Activated naive CD4-positive, alpha-beta T cell treated with anti-CD3 and anti-CD28 coated beads for 36 hours (primary cell): ENCODE measurements at regions not wholly inside any gene's neighbourhood (a gene's known extent, or its start where the extent isn't known, plus 50 kb on each side); places are given as distances from the start of the nearest gene placed in this dataset.
A peak's percentile ranks its signal among the peaks of the same experiment; 100 is the strongest.

Experiments
- CTCF ChIA-PET: fragments of 350-600 bp; sonication (Branson Sonifier 250); formaldehyde crosslinking; loops from one replicate; lab custom pipeline; 2021; ENCODE audit warnings: antibody characterized with exemption; lab: Charles Lee
- DNase-seq: peaks from one replicate; pipeline ENCODE4 v3.0.0-alpha.2; 2020
- H3K27ac Mint-ChIP-seq: one replicate; pipeline ENCODE4 v1.8.0; 2021; ENCODE audit warnings: mild to moderate bottlenecking, mixed read lengths
- H3K27me3 Mint-ChIP-seq: one replicate; pipeline ENCODE4 v1.8.0; 2021; ENCODE audit warnings: low read depth, mixed read lengths
- H3K36me3 Mint-ChIP-seq: one replicate; pipeline ENCODE4 v1.8.0; 2021; ENCODE audit warnings: low read depth, mixed read lengths
- H3K4me1 Mint-ChIP-seq: one replicate; pipeline ENCODE4 v1.8.0; 2021; ENCODE audit warnings: low read depth, mixed read lengths
- H3K4me3 Mint-ChIP-seq: one replicate; pipeline ENCODE4 v1.8.0; 2021; ENCODE audit warnings: mild to moderate bottlenecking, moderate library complexity, mixed read lengths
- H3K9me3 Mint-ChIP-seq: one replicate; pipeline ENCODE4 v1.8.0; 2021; ENCODE audit warnings: mixed read lengths
- intact Hi-C: fragments of 100-400 bp; cut with micrococcal nuclease; formaldehyde crosslinking; loops from one replicate; pipeline ENCODE4 v1.15.1; 2023

DNA sequence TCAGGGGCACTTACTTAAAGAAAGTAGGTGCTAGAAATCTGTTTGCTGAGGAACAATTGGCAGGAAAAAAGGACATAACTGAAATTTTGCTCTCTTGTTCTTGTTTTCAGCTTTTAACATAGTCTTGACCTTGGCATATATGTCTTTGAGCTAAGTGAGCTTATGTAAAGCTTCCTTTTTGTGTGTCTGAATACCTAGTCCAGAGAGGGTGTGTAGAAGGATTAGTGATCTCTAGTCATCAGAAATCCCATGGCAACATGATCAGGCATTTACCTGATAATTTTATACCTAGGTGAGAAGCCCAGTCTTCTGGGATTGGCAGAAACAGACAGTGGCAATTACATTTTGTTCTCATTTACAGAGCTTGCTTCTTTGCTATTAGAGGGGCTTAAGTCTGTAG lies 166.1 kb downstream of the SNAPC1 start:
- CTCF ChIA-PET = interaction anchor here (1.1 to 4.7 kb wide), 2 partner anchors 38 to 198 kb away, joined by 3 to 70 read pairs; no protein-coding TSS in a partner anchor
- Mint-ChIP-seq H3K27ac (no peak overlapping the region), H3K9me3 (no peaks in the 10 kb centered on the region), H3K4me1 (no peaks in the 10 kb centered on the region), H3K27me3 (peaks cover 24% of the 10 kb centered on the region), H3K36me3 (no peaks in the 10 kb centered on the region), H3K4me3 (no peak overlapping the region)
- intact Hi-C loops = no loop called here
- DNase-seq = no peak

GRCh38 chr14:61928701-61929100 lies 166.5 kb downstream of the SNAPC1 start:
- Mint-ChIP-seq H3K9me3 (no peaks in the 10 kb centered on the region), H3K27ac (no peak overlapping the region), H3K36me3 (no peaks in the 10 kb centered on the region), H3K27me3 (peaks cover 24% of the 10 kb centered on the region), H3K4me3 (no peak overlapping the region), H3K4me1 (no peaks in the 10 kb centered on the region)
- CTCF ChIA-PET = interaction anchor here (4.7 kb wide), 1 partner anchor 197 kb away, joined by 70 read pairs; no protein-coding TSS in a partner anchor
- intact Hi-C loops = no loop called here
- no peak for DNase-seq

DNA sequence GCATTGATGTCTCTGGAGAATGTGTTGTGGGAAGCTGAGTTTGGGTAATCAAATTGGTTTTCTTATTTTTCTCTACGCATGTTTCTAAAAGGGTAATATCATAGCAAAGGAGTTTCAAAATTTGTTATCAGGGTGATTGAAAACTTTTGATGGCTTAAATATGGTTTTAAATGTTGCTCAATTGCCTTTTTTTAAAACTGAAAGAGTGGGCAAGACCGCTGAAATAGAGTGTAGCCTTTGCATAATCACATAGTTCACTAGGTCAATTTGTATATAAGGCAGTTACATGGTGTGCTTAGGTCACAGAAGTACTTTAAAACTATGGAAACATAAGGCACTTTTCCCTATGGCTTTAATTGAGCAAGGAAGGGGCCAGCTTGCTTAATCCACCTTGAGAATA lies 167.4 kb downstream of the SNAPC1 start:
- peaks cover 24% of the 10 kb centered on the region for H3K27me3 Mint-ChIP-seq
- no peak for DNase-seq
- no peak overlapping the region for H3K4me3 Mint-ChIP-seq
- peaks cover 4% of the 10 kb centered on the region for H3K4me1 Mint-ChIP-seq
- H3K9me3 Mint-ChIP-seq = no peaks in the 10 kb centered on the region
- intact Hi-C loops = loop anchor here (10.0 kb wide), 1 partner anchor 1545 kb away; no protein-coding TSS in a partner anchor
- H3K27ac Mint-ChIP-seq = no peak overlapping the region
- H3K36me3 Mint-ChIP-seq = no peaks in the 10 kb centered on the region
- CTCF ChIA-PET = no interaction called here

DNA sequence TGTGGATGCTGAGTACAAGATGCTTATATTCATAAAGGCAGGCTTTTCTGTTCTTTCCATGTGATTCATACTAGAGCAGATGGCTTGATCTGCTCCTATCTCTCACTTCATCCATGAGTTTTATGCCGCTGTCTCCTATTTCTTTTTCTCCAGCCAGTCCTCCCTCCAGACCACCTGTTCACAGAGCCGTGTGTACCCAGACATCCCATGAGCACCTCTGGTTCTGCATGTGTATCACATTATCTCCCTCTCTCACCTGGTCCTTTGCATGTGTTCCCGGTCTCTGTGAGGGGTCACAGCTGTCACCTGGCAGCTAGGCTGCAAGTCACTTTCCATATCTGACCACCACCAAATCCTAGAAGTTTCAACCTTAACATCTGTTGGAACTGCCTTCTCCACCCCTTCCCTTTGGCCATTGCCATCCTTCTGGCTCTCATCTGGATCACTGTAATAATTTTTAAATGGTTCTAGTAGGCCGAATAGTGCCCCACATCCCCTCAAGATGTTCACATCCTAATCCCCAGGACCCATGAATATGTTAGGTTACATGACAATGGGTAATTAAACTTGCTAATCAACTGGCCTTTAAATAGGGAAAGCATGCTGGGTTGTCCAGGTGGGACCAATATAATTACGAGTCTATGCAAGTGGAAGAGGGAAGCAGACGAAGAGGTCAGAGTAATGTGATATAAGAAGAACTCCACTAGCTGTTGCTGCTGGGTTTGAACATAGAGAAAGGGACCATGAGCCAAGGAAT lies 168.1 kb downstream of the SNAPC1 start:
- no peaks in the 10 kb centered on the region for H3K9me3 Mint-ChIP-seq
- CTCF ChIA-PET = no interaction called here
- DNase-seq = no peak
- no peak overlapping the region for H3K4me3 Mint-ChIP-seq
- H3K27ac Mint-ChIP-seq = no peak overlapping the region
- peaks cover 26% of the 10 kb centered on the region for H3K27me3 Mint-ChIP-seq
- peaks cover 8% of the 10 kb centered on the region for H3K4me1 Mint-ChIP-seq
- no peaks in the 10 kb centered on the region for H3K36me3 Mint-ChIP-seq
- intact Hi-C loops = loop anchor here (10.0 kb wide), 1 partner anchor 1545 kb away; no protein-coding TSS in a partner anchor

DNA sequence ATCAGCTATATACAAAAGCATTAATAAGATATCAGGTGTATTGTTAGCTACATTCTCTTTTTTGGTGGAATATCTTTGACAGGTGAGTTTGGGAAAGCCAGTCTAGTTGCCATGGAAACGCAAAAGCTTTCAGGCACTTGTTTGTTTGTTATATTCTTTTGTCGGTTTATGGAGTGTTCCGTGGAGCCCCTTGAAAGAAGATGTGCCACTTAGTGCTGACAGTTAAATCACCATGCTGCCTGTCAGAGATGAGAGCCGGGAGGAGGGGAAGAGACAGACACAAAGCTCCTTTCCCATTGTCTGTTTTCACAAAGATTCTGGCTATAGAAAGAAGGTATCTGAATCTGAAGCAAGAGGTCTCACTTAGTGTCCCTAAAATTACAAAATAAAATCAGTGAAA lies 170.8 kb downstream of the SNAPC1 start:
- intact Hi-C loops = loop anchor here (10.0 kb wide), 1 partner anchor 1542 kb away; no protein-coding TSS in a partner anchor
- no peak overlapping the region for H3K27ac Mint-ChIP-seq
- H3K4me3 Mint-ChIP-seq = no peak overlapping the region
- H3K4me1 Mint-ChIP-seq = peaks cover 8% of the 10 kb centered on the region
- DNase-seq = no peak
- no peaks in the 10 kb centered on the region for H3K9me3 Mint-ChIP-seq
- H3K36me3 Mint-ChIP-seq = no peaks in the 10 kb centered on the region
- CTCF ChIA-PET = interaction anchor here (0.6 to 2.9 kb wide), 5 partner anchors 8 to 1221 kb away, joined by 3 to 11 read pairs (median 4); no protein-coding TSS in a partner anchor
- peaks cover 32% of the 10 kb centered on the region for H3K27me3 Mint-ChIP-seq

DNA sequence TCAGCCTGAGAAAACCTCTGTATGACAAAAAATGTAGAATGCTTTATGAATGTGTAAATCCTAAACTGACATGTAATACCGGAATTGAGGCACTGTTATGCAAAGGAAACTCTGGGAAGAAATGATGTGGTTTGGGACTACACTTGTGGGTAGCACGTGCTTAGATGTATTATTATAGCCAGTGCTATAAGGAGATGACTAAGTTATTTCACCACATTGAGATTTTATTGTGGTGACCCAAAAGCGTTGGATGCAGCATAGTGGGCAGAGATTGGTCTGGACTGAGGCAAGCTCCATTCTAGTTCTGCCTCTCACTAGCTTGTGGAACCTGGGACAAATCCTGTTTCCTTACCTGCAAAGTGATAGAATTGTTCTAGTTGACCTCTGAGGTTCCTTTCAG lies 172.2 kb downstream of the SNAPC1 start:
- H3K27me3 Mint-ChIP-seq = peaks cover 27% of the 10 kb centered on the region
- intact Hi-C loops = loop anchor here (1.0 to 10.0 kb wide), 5 partner anchors 68 to 1540 kb away; no protein-coding TSS in a partner anchor
- peak; percentile 31 for DNase-seq

GRCh38 chr14:61939776-61940175 lies 177.6 kb downstream of the SNAPC1 start:
- Mint-ChIP-seq H3K27ac (no peak overlapping the region), H3K27me3 (peaks cover 44% of the 10 kb centered on the region)

More for the DNA sequence above, 172.2 kb downstream of the SNAPC1 start:
- CTCF ChIA-PET = interaction anchor here (2.9 kb wide), 1 partner anchor 192 kb away, joined by 11 read pairs; no protein-coding TSS in a partner anchor
- Mint-ChIP-seq H3K27ac (no peak overlapping the region), H3K9me3 (no peaks in the 10 kb centered on the region), H3K4me3 (no peak overlapping the region), H3K4me1 (peaks cover 8% of the 10 kb centered on the region), H3K36me3 (no peaks in the 10 kb centered on the region)

DNA sequence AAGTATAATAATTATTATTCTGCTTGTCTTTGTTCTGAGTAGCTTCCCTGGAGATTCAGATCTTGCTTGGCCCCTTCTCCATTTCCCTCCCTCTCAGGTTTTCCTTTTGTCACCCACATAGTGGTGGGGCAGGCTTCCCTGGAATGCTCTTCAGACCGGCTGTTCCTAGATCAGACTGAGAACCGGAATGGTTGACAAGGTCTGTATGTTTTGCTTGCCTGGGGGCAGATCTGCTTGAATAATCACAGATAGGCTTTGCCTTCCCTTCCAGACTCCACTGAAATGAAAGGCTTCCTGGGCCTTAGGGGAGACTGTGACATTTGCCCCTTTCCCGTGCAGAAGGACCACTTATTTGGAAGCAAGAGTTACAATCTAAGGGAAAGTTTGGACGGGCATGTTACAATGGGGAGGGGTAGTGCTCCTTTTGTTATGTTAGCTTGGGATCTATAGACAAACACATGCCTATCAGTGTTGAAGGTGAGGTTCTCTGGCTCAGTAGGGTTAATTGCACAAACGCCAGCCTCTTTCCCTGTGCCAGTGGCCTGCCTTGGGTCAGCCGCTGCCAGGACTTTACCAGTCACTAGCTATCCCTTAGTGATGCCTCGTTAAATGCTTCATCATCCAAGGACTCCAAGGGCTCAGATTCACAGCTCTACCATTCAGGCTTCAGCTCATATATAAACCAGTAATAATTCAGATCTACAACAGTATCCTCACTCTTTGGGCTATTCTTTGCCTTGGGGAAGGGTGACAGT lies 178.6 kb downstream of the SNAPC1 start:
- Mint-ChIP-seq H3K27ac (no peak overlapping the region), H3K36me3 (no peaks in the 10 kb centered on the region), H3K4me3 (no peak overlapping the region), H3K9me3 (peaks cover 4% of the 10 kb centered on the region), H3K27me3 (peaks cover 45% of the 10 kb centered on the region), H3K4me1 (no peaks in the 10 kb centered on the region)
- CTCF ChIA-PET = no interaction called here
- DNase-seq = no peak
- intact Hi-C loops = no loop called here

More at GRCh38 chr14:61939776-61940175, 177.6 kb downstream of the SNAPC1 start:
- CTCF ChIA-PET = interaction anchor here (0.8 kb wide), 1 partner anchor 79 kb away, joined by 3 read pairs; no protein-coding TSS in a partner anchor
- Mint-ChIP-seq H3K9me3 (peaks cover 2% of the 10 kb centered on the region), H3K4me3 (no peak overlapping the region), H3K4me1 (peaks cover 3% of the 10 kb centered on the region), H3K36me3 (no peaks in the 10 kb centered on the region)
- DNase-seq = no peak
- intact Hi-C loops = loop anchor here (10.0 kb wide), 1 partner anchor 1535 kb away; no protein-coding TSS in a partner anchor

GRCh38 chr14:61941421-61942150 lies 179.4 kb downstream of the SNAPC1 start:
- Mint-ChIP-seq H3K4me3 (no peak overlapping the region), H3K4me1 (no peaks in the 10 kb centered on the region), H3K27ac (no peak overlapping the region), H3K27me3 (peaks cover 40% of the 10 kb centered on the region), H3K36me3 (no peaks in the 10 kb centered on the region), H3K9me3 (peaks cover 4% of the 10 kb centered on the region)
- DNase-seq = no peak
- CTCF ChIA-PET = interaction anchor here (1.6 kb wide), 1 partner anchor 185 kb away, joined by 4 read pairs; no protein-coding TSS in a partner anchor
- intact Hi-C loops = no loop called here

DNA sequence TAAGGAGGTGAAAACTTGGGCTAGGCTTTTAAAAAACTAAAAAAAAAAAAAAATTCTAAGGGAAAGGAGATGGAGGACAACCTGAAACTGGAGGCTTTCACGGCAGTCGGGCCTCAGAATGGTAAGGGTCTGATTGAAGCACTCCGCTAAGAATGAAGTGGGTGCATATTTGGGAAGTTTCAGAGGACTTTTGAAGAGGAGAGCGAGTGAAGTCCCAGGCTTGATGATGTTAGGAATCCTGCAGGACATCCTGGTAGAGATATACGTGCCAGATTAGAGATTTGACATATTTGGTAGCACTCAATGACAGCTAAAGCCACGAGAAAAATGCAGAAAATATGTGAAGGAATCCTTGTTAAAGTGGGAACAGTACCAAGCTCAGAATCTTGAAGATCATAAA lies 186.2 kb downstream of the SNAPC1 start:
- no peak overlapping the region for H3K4me3 Mint-ChIP-seq
- no peak overlapping the region for H3K27ac Mint-ChIP-seq
- CTCF ChIA-PET = no interaction called here
- H3K36me3 Mint-ChIP-seq = no peaks in the 10 kb centered on the region
- H3K4me1 Mint-ChIP-seq = no peaks in the 10 kb centered on the region
- peaks cover 4% of the 10 kb centered on the region for H3K9me3 Mint-ChIP-seq
- H3K27me3 Mint-ChIP-seq = peaks cover 13% of the 10 kb centered on the region
- DNase-seq = no peak
- intact Hi-C loops = no loop called here

GRCh38 chr14:61950340-61950739 lies 188.1 kb downstream of the SNAPC1 start:
- no peaks in the 10 kb centered on the region for H3K36me3 Mint-ChIP-seq
- intact Hi-C loops = no loop called here
- peaks cover 9% of the 10 kb centered on the region for H3K27me3 Mint-ChIP-seq
- H3K4me3 Mint-ChIP-seq = no peak overlapping the region
- no peaks in the 10 kb centered on the region for H3K9me3 Mint-ChIP-seq
- CTCF ChIA-PET = interaction anchor here (0.6 to 1.3 kb wide), 2 partner anchors 176 to 819 kb away, joined by 3 read pairs; no protein-coding TSS in a partner anchor
- no peak for DNase-seq
- H3K27ac Mint-ChIP-seq = no peak overlapping the region
- H3K4me1 Mint-ChIP-seq = no peaks in the 10 kb centered on the region
